ENCODE measurements at regions not wholly inside any gene's neighbourhood (a gene's known extent, or its start where the extent isn't known, plus 50 kb on each side); places are given as distances from the start of the nearest gene placed in this dataset.

GRCh38 chr18:77551055-77551454 lies 301.4 kb downstream of the GALR1 start:
- TF ChIP-seq CTCF (IDR thresholded peaks at IDR 0.05) = no peak
- no peak for TF ChIP-seq POLR2A (IDR thresholded peaks at IDR 0.05)
